Chondrocyte (in vitro differentiated cells): ENCODE measurements at regions not wholly inside any gene's neighbourhood (a gene's known extent, or its start where the extent isn't known, plus 50 kb on each side); places are given as distances from the start of the nearest gene placed in this dataset.

ENCODE experiments used
- DNase-seq: peaks from one replicate; pipeline ENCODE4 v3.0.0; 2021; ENCODE audit warnings: mixed read lengths, low spot score
- H3K27ac Mint-ChIP-seq: one replicate; pipeline ENCODE4 v1.8.0; 2021; ENCODE audit warnings: mild to moderate bottlenecking, moderate library complexity, mixed read lengths; ENCODE audit not compliant: unreplicated experiment
- H3K27me3 Mint-ChIP-seq: 2 replicates; pipeline ENCODE4 v1.8.0; 2021; ENCODE audit warnings: low read depth, mixed read lengths
- H3K36me3 Mint-ChIP-seq: 2 replicates; pipeline ENCODE4 v1.8.0; 2021; ENCODE audit warnings: low read depth, mixed read lengths
- H3K4me1 Mint-ChIP-seq: 2 replicates; pipeline ENCODE4 v1.8.0; 2021; ENCODE audit warnings: low read depth, mild to moderate bottlenecking, mixed read lengths
- H3K4me3 Mint-ChIP-seq: one replicate; pipeline ENCODE4 v1.8.0; 2021; ENCODE audit warnings: mild to moderate bottlenecking, moderate library complexity, mixed read lengths; ENCODE audit not compliant: unreplicated experiment
- H3K9me3 Mint-ChIP-seq: 2 replicates; pipeline ENCODE4 v1.8.0; 2021; ENCODE audit warnings: low read depth, mixed read lengths
- TF ChIP-seq, protein P1 (sequence below): fragments of 200-600 bp; sonication (generic); IDR thresholded peaks from 2 replicates; pipeline ENCODE4 v1.5.0; 2021; ENCODE audit warnings: antibody characterized with exemption, mild to moderate bottlenecking, moderate library complexity

- no peak for DNase-seq
- no peak overlapping the region for H3K4me3 Mint-ChIP-seq
- no peaks in the 10 kb centered on the region for H3K27me3 Mint-ChIP-seq
- H3K9me3 Mint-ChIP-seq: peaks cover 9% of the 10 kb centered on the region
- TF ChIP-seq, protein P1, sequence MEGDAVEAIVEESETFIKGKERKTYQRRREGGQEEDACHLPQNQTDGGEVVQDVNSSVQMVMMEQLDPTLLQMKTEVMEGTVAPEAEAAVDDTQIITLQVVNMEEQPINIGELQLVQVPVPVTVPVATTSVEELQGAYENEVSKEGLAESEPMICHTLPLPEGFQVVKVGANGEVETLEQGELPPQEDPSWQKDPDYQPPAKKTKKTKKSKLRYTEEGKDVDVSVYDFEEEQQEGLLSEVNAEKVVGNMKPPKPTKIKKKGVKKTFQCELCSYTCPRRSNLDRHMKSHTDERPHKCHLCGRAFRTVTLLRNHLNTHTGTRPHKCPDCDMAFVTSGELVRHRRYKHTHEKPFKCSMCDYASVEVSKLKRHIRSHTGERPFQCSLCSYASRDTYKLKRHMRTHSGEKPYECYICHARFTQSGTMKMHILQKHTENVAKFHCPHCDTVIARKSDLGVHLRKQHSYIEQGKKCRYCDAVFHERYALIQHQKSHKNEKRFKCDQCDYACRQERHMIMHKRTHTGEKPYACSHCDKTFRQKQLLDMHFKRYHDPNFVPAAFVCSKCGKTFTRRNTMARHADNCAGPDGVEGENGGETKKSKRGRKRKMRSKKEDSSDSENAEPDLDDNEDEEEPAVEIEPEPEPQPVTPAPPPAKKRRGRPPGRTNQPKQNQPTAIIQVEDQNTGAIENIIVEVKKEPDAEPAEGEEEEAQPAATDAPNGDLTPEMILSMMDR: no peak
- H3K4me1 Mint-ChIP-seq: no peaks in the 10 kb centered on the region
- no peak overlapping the region for H3K27ac Mint-ChIP-seq
- H3K36me3 Mint-ChIP-seq: no peaks in the 10 kb centered on the region
Measured at GRCh38 chr3:26291840-26292239, 330.7 kb upstream of the LRRC3B start.

- Mint-ChIP-seq H3K4me1 (no peaks in the 10 kb centered on the region), H3K36me3 (no peaks in the 10 kb centered on the region), H3K27ac (no peak overlapping the region), H3K27me3 (no peaks in the 10 kb centered on the region), H3K4me3 (no peak overlapping the region), H3K9me3 (peaks cover 5% of the 10 kb centered on the region)
- TF ChIP-seq, protein P1: no peak
- no peak for DNase-seq
Measured at GRCh38 chr3:26292780-26293179, 329.8 kb upstream of the LRRC3B start.

GRCh38 chr3:26293329-26293844, 329.2 kb upstream of the LRRC3B start:
- H3K9me3 Mint-ChIP-seq: peaks cover 5% of the 10 kb centered on the region
- TF ChIP-seq, protein P1: no peak
- H3K4me3 Mint-ChIP-seq: no peak overlapping the region

GRCh38 chr3:26307192-26307591, 315.4 kb upstream of the LRRC3B start:
- TF ChIP-seq, protein P1: no peak
- Mint-ChIP-seq H3K36me3 (peaks cover 1% of the 10 kb centered on the region), H3K4me1 (no peaks in the 10 kb centered on the region), H3K4me3 (no peak overlapping the region), H3K9me3 (peaks cover 11% of the 10 kb centered on the region), H3K27ac (no peak overlapping the region), H3K27me3 (no peaks in the 10 kb centered on the region)
- no peak for DNase-seq

More at GRCh38 chr3:26293329-26293844, 329.2 kb upstream of the LRRC3B start:
- no peaks in the 10 kb centered on the region for H3K4me1 Mint-ChIP-seq
- H3K27ac Mint-ChIP-seq: no peak overlapping the region
- H3K36me3 Mint-ChIP-seq: no peaks in the 10 kb centered on the region
- H3K27me3 Mint-ChIP-seq: no peaks in the 10 kb centered on the region
- no peak for DNase-seq

DNA sequence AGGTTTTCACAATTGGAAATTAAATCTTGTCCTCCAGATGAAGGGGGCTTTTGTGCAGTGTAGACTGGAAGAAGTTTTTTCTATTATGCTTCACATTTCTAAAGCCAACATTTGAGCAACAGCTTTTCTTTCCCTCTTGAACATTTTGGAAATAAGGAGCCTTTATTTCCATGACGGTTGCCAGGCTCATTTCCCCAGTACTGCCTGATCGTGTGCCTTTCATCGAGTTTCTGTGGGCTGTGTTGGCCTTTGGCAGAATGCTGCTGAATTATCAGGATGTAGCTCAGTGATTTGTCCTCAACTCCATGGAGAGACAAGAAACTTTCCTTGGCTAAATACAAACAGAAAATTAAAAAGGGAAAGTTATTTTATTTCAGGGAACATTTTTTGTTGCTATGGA, 314.8 kb upstream of the LRRC3B start:
- Mint-ChIP-seq H3K36me3 (peaks cover 1% of the 10 kb centered on the region), H3K27ac (no peak overlapping the region), H3K9me3 (peaks cover 11% of the 10 kb centered on the region), H3K4me3 (no peak overlapping the region), H3K4me1 (no peaks in the 10 kb centered on the region), H3K27me3 (no peaks in the 10 kb centered on the region)
- TF ChIP-seq, protein P1: no peak
- no peak for DNase-seq
